AG10803 (cell line): ENCODE measurements at regions not wholly inside any gene's neighbourhood (a gene's known extent, or its start where the extent isn't known, plus 50 kb on each side); places are given as distances from the start of the nearest gene placed in this dataset.

ENCODE experiments used
- DNase-seq: peaks from one replicate; pipeline ENCODE4 v3.0.0; 2010; ENCODE audit warnings: low read depth
- H3K4me3 ChIP-seq: 2 replicates; pipeline ENCODE4 v1.5.1; 2011; ENCODE audit warnings: mild to moderate bottlenecking, low read length, control low read depth
- TF ChIP-seq, protein P1 (sequence below): conservative IDR thresholded peaks from 2 replicates; pipeline ENCODE4 v1.5.1; 2011; ENCODE audit warnings: mild to moderate bottlenecking, low read length, control low read depth, inconsistent platforms

DNA sequence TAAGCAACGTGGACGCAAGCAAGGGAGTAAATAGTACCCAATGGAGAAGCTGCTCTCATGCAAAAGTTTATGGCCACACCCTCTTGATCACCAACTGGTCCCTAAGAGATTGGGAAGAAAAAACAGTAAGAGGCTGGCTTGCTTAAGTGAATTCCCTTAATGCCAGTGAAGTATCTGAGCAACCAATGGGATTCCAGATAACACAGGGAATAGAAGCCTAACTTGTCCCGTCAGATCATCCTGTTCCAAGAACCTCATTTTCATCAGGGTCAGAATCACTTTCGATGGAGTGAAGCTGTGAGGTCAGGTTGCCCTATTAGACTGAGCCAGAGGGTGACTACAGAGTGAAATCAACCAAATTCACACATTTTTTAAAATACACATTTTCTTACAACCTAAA lies 104.3 kb downstream of the CD47 start:
- DNase-seq, result no peak
- no peak overlapping the region for H3K4me3 ChIP-seq
- TF ChIP-seq, protein P1, sequence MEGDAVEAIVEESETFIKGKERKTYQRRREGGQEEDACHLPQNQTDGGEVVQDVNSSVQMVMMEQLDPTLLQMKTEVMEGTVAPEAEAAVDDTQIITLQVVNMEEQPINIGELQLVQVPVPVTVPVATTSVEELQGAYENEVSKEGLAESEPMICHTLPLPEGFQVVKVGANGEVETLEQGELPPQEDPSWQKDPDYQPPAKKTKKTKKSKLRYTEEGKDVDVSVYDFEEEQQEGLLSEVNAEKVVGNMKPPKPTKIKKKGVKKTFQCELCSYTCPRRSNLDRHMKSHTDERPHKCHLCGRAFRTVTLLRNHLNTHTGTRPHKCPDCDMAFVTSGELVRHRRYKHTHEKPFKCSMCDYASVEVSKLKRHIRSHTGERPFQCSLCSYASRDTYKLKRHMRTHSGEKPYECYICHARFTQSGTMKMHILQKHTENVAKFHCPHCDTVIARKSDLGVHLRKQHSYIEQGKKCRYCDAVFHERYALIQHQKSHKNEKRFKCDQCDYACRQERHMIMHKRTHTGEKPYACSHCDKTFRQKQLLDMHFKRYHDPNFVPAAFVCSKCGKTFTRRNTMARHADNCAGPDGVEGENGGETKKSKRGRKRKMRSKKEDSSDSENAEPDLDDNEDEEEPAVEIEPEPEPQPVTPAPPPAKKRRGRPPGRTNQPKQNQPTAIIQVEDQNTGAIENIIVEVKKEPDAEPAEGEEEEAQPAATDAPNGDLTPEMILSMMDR, result no peak

DNA sequence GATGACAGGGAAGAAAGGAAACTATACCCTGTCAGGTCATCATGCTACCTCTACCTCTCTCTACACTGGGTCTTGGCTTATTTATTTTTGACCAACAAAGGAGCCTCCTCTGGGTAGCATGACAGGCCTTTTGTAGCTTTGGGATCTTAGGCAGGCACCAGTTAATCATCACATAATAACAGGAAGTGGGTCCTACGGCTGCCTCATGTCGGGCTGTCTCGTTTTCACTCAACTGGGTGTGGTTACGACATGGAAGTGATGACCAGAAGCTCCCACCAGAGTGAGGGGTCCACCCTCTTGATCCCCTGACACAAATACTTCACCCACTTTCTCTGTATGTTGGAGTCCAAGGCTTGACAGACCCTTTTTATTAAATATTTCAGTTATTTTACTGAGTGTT lies 105.3 kb downstream of the CD47 start:
- TF ChIP-seq, protein P1, result no peak
- no peak overlapping the region for H3K4me3 ChIP-seq
- no peak for DNase-seq

DNA sequence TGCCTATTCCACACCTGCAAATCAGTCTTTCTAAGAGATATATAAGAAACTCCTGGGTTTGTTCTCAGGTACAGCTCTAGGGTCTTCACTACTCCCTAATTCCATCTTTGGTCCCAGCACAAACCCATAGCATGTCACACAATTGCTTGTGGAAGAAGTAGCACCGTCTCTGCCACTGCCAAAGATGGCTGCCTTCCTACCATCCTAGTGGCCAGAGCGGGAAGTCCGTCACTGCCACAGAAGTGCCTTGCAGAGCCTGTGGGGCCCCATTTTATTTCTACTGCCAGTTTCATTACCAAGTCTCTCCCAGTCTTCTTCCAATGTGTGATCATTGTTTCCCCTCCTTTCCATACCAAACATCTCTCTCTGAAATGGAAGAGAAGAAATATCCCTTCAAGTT lies 107.6 kb downstream of the CD47 start:
- TF ChIP-seq, protein P1, result no peak
- H3K4me3 ChIP-seq, result no peak overlapping the region
- no peak for DNase-seq

DNA sequence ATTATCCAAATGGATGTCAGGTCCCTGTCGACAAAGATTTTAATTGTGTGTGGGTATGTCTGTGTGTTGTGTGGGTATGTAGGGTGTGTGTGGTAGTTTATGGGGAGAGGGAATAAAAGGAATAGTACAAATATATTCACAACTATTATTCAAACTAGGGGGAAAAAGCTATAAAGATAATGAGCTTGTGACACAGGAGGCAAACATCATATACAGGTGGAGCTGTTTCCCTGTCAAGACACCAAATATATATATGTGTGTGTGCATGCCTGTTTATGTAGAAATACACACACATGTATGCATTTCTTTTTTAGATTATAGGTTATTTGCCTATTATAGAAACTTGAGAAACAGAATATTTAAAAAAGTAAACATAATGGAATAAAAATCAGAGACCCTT lies 108.7 kb downstream of the CD47 start:
- H3K4me3 ChIP-seq, result no peak overlapping the region
- TF ChIP-seq, protein P1, result no peak
- no peak for DNase-seq

DNA sequence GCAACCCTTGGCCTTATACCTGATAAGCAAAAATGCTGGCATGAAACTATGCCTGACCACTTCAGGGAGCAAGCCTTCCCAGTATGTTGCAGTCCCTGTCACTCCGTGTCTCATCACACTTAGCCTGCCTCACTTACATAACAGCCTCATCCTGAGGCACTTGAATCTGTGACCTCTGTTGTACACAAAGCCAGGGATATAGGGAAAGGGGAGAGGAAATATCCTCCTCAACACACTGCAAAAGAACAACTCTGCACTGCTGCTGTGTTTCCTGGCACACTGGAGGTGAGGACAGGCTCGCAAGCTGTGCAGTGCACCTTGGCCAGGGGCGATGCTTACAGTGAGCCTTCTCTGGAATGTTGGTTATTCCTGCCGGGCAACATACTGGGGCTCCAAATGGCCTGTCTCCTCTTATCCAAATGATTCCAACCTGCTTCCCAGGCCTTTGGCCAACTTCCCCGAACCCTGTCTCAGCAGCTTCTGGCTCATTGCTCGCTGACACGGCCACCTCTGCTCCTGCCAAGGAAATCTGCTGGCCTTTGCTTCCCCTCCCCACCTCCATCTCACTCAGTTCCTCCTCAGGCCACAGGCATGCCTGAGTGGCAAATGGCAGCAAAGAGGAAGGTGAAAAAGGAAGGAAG lies 109.2 kb downstream of the CD47 start:
- TF ChIP-seq, protein P1, result no peak
- no peak overlapping the region for H3K4me3 ChIP-seq
- no peak for DNase-seq

DNA sequence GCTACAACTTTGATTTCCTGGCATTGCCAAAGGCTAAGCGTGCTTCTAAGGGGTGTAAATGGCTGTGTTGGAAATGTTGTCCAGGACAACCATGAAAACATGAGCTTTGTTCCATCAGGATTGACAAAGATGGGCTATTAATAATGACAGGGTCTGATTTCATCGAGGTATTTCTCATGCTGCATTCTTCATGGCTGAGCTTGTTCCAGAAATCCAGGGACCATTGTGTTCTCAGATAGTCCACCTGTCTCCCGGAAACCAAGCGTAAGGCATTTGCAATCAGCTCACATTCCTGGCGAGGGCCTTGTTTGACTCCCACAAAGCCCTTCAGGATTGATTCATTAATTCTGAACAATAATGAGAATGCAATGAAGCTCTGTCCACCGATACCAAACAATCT lies 111.3 kb downstream of the CD47 start:
- no peak overlapping the region for H3K4me3 ChIP-seq
- DNase-seq, result no peak
- TF ChIP-seq, protein P1, result no peak

DNA sequence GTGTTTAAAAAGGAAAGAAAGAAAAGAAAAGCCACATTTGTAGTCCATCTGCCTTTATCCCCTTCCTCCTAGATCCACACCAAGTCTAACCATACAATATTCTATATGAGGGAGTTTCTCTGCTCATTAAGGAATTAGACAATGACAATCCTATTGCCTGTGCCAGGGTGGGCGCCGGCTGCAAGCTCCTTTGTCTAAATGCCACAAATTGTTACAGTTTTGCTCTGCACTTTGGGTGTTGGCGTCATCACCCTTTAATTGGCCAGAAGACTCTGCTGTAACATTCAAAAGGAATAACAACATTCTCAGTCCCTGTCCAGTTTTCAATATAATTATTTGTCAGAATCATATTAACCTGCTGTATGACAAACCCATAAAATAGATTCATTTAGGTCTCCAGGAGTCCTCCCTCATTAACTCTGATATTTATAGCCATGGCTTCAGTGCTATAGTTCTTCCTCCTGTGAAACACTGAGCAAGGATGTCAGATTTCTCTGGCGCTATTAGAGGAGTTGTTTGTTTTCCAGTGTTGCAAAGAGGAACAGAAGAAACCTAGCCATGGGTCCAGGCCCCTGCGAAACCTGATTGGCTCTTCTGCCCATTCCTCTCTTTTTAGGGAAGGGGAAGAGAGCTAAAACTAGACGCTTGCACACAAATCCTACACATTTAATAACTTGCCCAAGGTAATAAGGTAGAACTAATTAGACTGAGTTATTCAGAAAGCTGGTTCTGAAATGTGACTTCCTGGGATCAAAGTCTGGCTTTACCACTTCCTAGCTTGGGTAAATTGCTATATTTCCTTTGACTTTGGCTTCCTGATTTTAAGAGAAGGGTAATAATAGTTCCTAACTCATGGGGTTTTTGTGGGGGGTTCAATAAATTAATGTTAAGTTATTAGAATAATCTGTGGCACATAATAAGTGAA lies 112.4 kb downstream of the CD47 start:
- no peak for DNase-seq
- no peak overlapping the region for H3K4me3 ChIP-seq
- TF ChIP-seq, protein P1, result no peak
